ENCODE measurements at regions not wholly inside any gene's neighbourhood (a gene's known extent, or its start where the extent isn't known, plus 50 kb on each side); places are given as distances from the start of the nearest gene placed in this dataset.

DNA sequence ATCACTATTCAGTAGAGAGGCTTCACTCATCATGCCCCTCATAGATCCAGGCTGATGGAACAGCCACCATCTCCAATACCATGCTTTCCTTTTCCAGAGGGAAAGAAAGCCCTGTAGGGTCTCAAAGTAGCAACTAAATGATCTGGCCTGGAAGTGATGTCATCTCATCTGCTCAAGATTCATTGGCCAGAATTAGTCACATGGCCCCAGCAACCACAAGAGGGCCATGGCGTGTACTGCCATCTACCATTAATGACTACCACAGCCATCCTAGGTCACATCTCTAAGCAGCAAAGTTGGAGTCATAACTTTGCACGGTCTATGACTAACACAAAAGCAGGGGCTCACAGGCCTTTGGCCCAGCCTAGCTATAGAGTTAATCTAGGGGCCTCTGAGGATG is 194.8 kb downstream of the KIT start:
- TF ChIP-seq, protein P1, sequence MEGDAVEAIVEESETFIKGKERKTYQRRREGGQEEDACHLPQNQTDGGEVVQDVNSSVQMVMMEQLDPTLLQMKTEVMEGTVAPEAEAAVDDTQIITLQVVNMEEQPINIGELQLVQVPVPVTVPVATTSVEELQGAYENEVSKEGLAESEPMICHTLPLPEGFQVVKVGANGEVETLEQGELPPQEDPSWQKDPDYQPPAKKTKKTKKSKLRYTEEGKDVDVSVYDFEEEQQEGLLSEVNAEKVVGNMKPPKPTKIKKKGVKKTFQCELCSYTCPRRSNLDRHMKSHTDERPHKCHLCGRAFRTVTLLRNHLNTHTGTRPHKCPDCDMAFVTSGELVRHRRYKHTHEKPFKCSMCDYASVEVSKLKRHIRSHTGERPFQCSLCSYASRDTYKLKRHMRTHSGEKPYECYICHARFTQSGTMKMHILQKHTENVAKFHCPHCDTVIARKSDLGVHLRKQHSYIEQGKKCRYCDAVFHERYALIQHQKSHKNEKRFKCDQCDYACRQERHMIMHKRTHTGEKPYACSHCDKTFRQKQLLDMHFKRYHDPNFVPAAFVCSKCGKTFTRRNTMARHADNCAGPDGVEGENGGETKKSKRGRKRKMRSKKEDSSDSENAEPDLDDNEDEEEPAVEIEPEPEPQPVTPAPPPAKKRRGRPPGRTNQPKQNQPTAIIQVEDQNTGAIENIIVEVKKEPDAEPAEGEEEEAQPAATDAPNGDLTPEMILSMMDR (IDR thresholded peaks at IDR 0.05), result no peak
- TF ChIP-seq ZFX (IDR thresholded peaks at IDR 0.05; ENCODE audit: borderline replicate concordance), result no peak
